ENCODE measurements at regions not wholly inside any gene's neighbourhood (a gene's known extent, or its start where the extent isn't known, plus 50 kb on each side); places are given as distances from the start of the nearest gene placed in this dataset.

DNA sequence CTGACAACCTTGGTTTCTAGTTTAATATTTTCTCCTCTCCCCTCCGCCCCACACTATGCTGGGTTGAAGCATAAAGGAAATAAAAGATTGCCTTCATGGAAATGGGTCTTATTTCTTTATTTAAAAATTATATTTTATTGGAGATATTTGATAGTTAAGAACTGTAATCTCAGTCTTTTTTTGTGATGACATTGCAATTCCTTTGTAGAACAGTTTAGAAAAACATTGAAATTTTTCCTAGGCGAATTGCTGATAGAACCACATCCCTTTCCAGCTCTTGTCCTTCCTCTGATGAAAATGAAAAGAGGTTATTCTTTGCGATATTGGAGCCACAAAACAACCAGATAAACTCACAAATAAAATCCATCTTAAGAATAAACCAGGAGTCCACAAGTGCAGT lies 125.6 kb upstream of the NRIP1 start:
- no peaks in the 10 kb centered on the region for H3K4me1 ChIP-seq (ENCODE audit: control insufficient read depth in 1 of 2, insufficient read depth in 2 of 2, low read length in 2 of 2)
- intact Hi-C loops (cut with DNase I): no loop called here
- no peak overlapping the region for H3K4me3 ChIP-seq (ENCODE audit: low read length in 2 of 2)
- no peaks in the 10 kb centered on the region for H3K36me3 ChIP-seq (ENCODE audit: control insufficient read depth in 1 of 2, insufficient read depth in 2 of 2, low read length in 1 of 2)
- DNase-seq: no peak
- H3K9me3 ChIP-seq (ENCODE audit: control insufficient read depth, low read length): no peaks in the 10 kb centered on the region
- 83% methylated on average over 3 of the region's 3 CpGs for WGBS, 2 donors
- ATAC-seq (ENCODE audit: low FRiP score): no peak
- H3K27me3 ChIP-seq (ENCODE audit: control insufficient read depth in 1 of 2, insufficient read depth in 2 of 2, low read length in 1 of 2): no peaks in the 10 kb centered on the region
- no peak overlapping the region for H3K27ac ChIP-seq (ENCODE audit: low read depth in 1 of 2, low read length in 2 of 2)

DNA sequence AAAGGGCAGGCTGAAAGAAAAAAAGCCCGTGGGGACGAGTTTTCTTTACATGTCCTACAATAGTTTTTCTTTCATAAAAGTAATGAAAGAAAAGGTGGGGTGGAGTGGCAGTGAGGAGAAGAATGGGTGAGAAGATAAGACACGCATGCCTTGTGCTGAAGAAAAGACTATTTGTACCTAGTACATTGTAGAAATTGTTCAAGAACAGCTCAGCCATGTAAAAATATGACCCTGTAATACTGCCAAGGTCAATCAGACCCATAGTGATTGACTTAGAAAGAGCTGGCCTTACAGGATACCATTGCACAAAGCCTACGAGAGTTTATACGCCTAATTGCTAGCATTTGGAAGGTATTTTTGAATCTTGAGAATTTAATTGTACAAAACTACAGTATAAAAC lies 126.0 kb upstream of the NRIP1 start:
- Histone ChIP-seq H3K27ac (ENCODE audit: low read depth in 1 of 2, low read length in 2 of 2) (no peak overlapping the region), H3K4me3 (ENCODE audit: low read length in 2 of 2) (no peak overlapping the region), H3K36me3 (ENCODE audit: control insufficient read depth in 1 of 2, insufficient read depth in 2 of 2, low read length in 1 of 2) (no peaks in the 10 kb centered on the region), H3K9me3 (ENCODE audit: control insufficient read depth, low read length) (no peaks in the 10 kb centered on the region), H3K4me1 (ENCODE audit: control insufficient read depth in 1 of 2, insufficient read depth in 2 of 2, low read length in 2 of 2) (no peaks in the 10 kb centered on the region), H3K27me3 (ENCODE audit: control insufficient read depth in 1 of 2, insufficient read depth in 2 of 2, low read length in 1 of 2) (no peaks in the 10 kb centered on the region)
- ATAC-seq (ENCODE audit: low FRiP score) (no peak), DNase-seq (no peak)
- intact Hi-C loops (cut with DNase I): no loop called here
- WGBS, 2 donors: 59 to 67% methylated on average over 5 of the region's 5 CpGs

DNA sequence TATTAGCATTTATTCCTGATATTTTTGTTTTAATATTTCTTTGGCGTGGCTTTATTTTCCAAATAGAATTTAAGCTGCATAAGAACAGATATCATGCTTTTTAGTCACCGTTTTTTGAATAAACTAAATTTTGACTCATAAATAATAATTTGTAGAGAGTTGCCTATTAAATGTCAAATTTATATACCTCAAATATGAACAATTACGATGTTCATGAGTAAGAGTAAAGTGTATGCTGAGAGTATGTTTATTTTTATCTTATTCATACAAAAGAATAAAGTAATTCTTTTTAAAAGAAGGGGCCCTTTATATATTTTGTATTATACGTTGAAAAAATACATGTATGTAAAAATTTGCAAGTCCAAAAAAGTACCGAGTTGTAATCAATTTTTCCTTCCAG lies 126.5 kb upstream of the NRIP1 start:
- no peak for ATAC-seq (ENCODE audit: low FRiP score)
- Histone ChIP-seq H3K27me3 (ENCODE audit: control insufficient read depth in 1 of 2, insufficient read depth in 2 of 2, low read length in 1 of 2) (no peaks in the 10 kb centered on the region), H3K9me3 (ENCODE audit: control insufficient read depth, low read length) (no peaks in the 10 kb centered on the region), H3K4me3 (ENCODE audit: low read length in 2 of 2) (no peak overlapping the region), H3K27ac (ENCODE audit: low read depth in 1 of 2, low read length in 2 of 2) (no peak overlapping the region), H3K4me1 (ENCODE audit: control insufficient read depth in 1 of 2, insufficient read depth in 2 of 2, low read length in 2 of 2) (no peaks in the 10 kb centered on the region), H3K36me3 (ENCODE audit: control insufficient read depth in 1 of 2, insufficient read depth in 2 of 2, low read length in 1 of 2) (no peaks in the 10 kb centered on the region)
- 86 to 88% methylated on average over 5 of the region's 5 CpGs for WGBS, 2 donors
- intact Hi-C loops (cut with DNase I): no loop called here
- DNase-seq: no peak

DNA sequence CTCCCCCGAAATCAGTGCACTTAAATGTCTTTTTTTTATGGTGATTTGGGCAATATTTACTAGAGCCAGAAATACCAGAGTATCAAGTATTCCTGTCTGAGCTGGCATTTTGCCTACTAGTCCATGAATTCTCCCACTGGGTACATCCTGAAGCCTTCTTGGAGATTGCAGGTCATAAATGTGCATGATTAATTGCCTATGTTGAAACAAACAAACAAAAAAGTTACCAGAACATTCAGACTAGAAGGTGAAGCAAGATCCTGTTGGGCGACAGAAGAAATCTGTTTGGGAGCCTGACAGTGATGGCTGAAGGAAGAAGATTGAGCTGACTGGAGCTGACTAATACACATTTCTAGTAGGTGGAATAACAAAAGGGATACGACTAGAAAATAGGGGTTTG lies 127.4 kb upstream of the NRIP1 start:
- no peaks in the 10 kb centered on the region for H3K9me3 ChIP-seq (ENCODE audit: control insufficient read depth, low read length)
- H3K4me1 ChIP-seq (ENCODE audit: control insufficient read depth in 1 of 2, insufficient read depth in 2 of 2, low read length in 2 of 2): no peaks in the 10 kb centered on the region
- 83 to 84% methylated on average over 3 of the region's 3 CpGs for WGBS, 2 donors
- intact Hi-C loops (cut with DNase I): no loop called here
- H3K4me3 ChIP-seq (ENCODE audit: low read length in 2 of 2): no peak overlapping the region
- H3K36me3 ChIP-seq (ENCODE audit: control insufficient read depth in 1 of 2, insufficient read depth in 2 of 2, low read length in 1 of 2): no peaks in the 10 kb centered on the region
- ATAC-seq (ENCODE audit: low FRiP score): no peak
- no peaks in the 10 kb centered on the region for H3K27me3 ChIP-seq (ENCODE audit: control insufficient read depth in 1 of 2, insufficient read depth in 2 of 2, low read length in 1 of 2)
- DNase-seq: no peak
- no peak overlapping the region for H3K27ac ChIP-seq (ENCODE audit: low read depth in 1 of 2, low read length in 2 of 2)

DNA sequence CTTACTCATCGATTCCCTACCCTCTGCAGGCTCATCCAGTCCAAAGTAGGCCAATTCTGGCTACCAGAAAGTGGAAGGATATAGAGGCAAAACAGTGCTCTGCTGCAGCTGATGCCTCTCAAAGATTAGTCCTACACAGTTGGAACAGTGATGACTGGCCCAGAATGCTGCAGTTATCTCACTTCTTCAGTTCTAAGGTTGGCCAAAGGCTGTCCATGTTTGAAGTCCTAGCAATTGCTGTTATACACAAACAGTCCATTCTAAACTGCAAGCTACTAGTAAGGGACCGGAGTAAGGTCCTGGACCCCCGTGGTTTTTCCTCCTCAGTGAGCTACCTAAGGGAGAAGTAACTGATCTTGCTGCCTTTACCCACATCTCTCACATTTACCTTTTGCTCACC lies 129.1 kb upstream of the NRIP1 start:
- Histone ChIP-seq H3K27ac (ENCODE audit: low read depth in 1 of 2, low read length in 2 of 2) (no peak overlapping the region), H3K36me3 (ENCODE audit: control insufficient read depth in 1 of 2, insufficient read depth in 2 of 2, low read length in 1 of 2) (no peaks in the 10 kb centered on the region), H3K9me3 (ENCODE audit: control insufficient read depth, low read length) (no peaks in the 10 kb centered on the region), H3K4me3 (ENCODE audit: low read length in 2 of 2) (no peak overlapping the region), H3K4me1 (ENCODE audit: control insufficient read depth in 1 of 2, insufficient read depth in 2 of 2, low read length in 2 of 2) (no peaks in the 10 kb centered on the region), H3K27me3 (ENCODE audit: control insufficient read depth in 1 of 2, insufficient read depth in 2 of 2, low read length in 1 of 2) (no peaks in the 10 kb centered on the region)
- WGBS, 2 donors: 90 to 91% methylated on average over 3 of the region's 3 CpGs
- no peak for ATAC-seq (ENCODE audit: low FRiP score)
- intact Hi-C loops (cut with DNase I): no loop called here
- DNase-seq: no peak

DNA sequence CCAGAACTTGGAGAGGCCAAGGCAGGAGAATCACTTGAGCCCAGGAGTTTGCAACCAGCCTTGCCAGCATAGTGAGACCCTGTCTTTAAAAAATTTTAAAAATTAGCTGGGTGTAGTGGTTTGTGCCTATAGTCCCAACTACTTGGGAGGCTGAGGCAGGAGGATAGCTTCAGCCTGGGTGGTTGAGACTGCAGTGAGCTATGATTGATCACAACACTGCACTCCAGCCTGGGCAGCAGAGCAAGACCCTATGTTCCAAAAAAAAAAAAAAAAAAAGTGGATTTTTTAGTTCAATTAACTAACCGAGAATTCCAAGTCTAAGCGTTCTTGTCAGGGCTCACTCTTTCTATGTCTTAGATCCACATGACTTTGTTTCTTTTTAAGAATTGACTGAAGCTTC lies 130.3 kb upstream of the NRIP1 start:
- ATAC-seq (ENCODE audit: low FRiP score): no peak
- no peaks in the 10 kb centered on the region for H3K4me1 ChIP-seq (ENCODE audit: control insufficient read depth in 1 of 2, insufficient read depth in 2 of 2, low read length in 2 of 2)
- no peak for DNase-seq
- intact Hi-C loops (cut with DNase I): no loop called here
- no peaks in the 10 kb centered on the region for H3K9me3 ChIP-seq (ENCODE audit: control insufficient read depth, low read length)
- no peak overlapping the region for H3K4me3 ChIP-seq (ENCODE audit: low read length in 2 of 2)
- no peak overlapping the region for H3K27ac ChIP-seq (ENCODE audit: low read depth in 1 of 2, low read length in 2 of 2)
- 95 to 97% methylated on average over 2 of the region's 2 CpGs for WGBS, 2 donors
- H3K36me3 ChIP-seq (ENCODE audit: control insufficient read depth in 1 of 2, insufficient read depth in 2 of 2, low read length in 1 of 2): no peaks in the 10 kb centered on the region
- H3K27me3 ChIP-seq (ENCODE audit: control insufficient read depth in 1 of 2, insufficient read depth in 2 of 2, low read length in 1 of 2): no peaks in the 10 kb centered on the region

DNA sequence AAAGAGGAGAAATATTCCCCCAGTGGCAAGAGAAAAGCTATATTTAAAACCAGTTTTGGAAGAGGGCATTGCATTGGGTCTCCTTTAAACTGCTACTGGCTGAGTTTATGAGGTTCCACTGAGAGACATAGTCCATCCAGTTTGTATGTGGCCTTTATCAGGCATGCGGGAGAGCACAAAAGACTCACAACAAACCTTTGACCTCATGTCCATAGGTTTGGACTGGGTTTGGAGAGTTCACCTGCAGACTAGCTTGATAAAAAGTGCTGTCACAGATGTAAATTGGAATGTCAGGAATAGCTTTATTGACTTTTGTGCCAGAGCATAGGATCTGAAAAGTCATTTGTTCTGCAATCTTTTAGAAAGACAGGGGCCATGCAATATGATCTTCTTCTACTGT lies 131.0 kb upstream of the NRIP1 start:
- Histone ChIP-seq H3K4me3 (ENCODE audit: low read length in 2 of 2) (no peak overlapping the region), H3K9me3 (ENCODE audit: control insufficient read depth, low read length) (no peaks in the 10 kb centered on the region), H3K27ac (ENCODE audit: low read depth in 1 of 2, low read length in 2 of 2) (no peak overlapping the region), H3K4me1 (ENCODE audit: control insufficient read depth in 1 of 2, insufficient read depth in 2 of 2, low read length in 2 of 2) (no peaks in the 10 kb centered on the region), H3K36me3 (ENCODE audit: control insufficient read depth in 1 of 2, insufficient read depth in 2 of 2, low read length in 1 of 2) (no peaks in the 10 kb centered on the region), H3K27me3 (ENCODE audit: control insufficient read depth in 1 of 2, insufficient read depth in 2 of 2, low read length in 1 of 2) (no peaks in the 10 kb centered on the region)
- ATAC-seq (ENCODE audit: low FRiP score) (no peak), DNase-seq (no peak)
- intact Hi-C loops (cut with DNase I): no loop called here
- WGBS, 2 donors: 90 to 91% methylated on average over 1 of the region's 1 CpG

DNA sequence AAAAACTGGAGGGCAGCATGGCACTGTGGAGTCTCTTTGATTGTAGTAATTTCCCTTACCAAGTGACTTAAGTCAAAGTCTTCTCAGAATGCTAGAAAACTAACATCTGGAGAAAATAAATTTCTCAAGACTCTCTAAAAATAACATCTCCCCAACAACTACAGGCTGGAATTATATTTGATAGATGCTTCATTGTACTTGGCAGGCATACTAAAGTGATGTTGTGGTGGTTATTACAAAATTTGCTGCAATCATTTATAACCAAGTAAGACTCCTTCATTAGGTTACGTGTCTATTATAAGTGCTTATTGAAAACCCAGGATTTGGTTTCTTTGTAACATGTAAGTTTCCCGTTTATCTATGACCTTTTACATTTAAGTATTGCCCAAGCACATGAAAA lies 132.9 kb upstream of the NRIP1 start:
- ATAC-seq (ENCODE audit: low FRiP score): no peak
- WGBS, 2 donors: 80 to 81% methylated on average over 2 of the region's 2 CpGs
- Histone ChIP-seq H3K4me3 (ENCODE audit: low read length in 2 of 2) (no peak overlapping the region), H3K27ac (ENCODE audit: low read depth in 1 of 2, low read length in 2 of 2) (no peak overlapping the region), H3K4me1 (ENCODE audit: control insufficient read depth in 1 of 2, insufficient read depth in 2 of 2, low read length in 2 of 2) (no peaks in the 10 kb centered on the region), H3K9me3 (ENCODE audit: control insufficient read depth, low read length) (no peaks in the 10 kb centered on the region), H3K36me3 (ENCODE audit: control insufficient read depth in 1 of 2, insufficient read depth in 2 of 2, low read length in 1 of 2) (no peaks in the 10 kb centered on the region), H3K27me3 (ENCODE audit: control insufficient read depth in 1 of 2, insufficient read depth in 2 of 2, low read length in 1 of 2) (no peaks in the 10 kb centered on the region)
- DNase-seq: no peak
- intact Hi-C loops (cut with DNase I): no loop called here

DNA sequence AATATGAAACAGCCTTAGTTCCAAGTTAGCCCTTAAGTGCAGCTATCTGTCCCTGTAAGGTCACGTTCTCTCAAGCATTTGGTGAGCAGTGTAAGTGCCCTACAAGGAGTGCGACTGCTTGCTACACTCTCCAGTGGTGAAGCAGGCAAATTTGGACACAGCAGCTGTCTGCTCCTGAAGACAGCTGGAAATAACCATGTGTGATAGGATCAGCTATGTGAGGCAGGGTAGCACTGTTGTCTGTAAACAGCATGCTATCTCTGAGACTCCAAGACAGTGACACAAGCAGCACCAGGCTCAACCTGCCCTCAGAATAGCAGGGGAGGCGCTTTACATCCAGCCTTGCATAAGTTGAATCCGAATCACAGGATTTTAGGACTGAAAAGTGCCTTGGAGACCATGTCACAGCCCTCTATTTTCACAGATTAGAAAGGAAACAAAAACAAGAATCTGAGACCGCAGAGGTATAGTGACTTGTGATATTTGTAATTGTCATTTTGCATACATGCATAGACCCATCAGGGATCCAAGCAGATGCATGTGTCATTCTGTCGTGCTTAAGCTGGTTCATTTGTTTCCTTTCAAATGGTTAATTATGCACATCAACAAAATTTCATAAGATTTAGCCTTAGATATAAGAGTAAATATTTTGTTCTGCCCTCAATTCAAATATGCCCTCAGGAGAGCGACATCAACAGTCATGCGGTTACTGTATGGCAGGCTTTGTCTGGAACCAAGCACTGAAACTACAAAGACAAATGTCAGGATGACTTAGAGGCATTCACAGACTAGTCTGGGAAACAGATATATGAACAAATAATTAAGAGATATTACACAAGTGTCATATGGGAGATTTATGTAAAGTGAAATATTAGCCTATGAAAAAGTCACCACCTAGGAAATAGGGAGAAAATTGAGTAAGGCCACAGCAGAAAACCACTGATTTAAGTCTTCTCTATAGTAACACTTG lies 134.9 kb upstream of the NRIP1 start:
- 87 to 88% methylated on average over 8 of the region's 8 CpGs for WGBS, 2 donors
- intact Hi-C loops (cut with DNase I): no loop called here
- Histone ChIP-seq H3K4me3 (ENCODE audit: low read length in 2 of 2) (no peak overlapping the region), H3K36me3 (ENCODE audit: control insufficient read depth in 1 of 2, insufficient read depth in 2 of 2, low read length in 1 of 2) (no peaks in the 10 kb centered on the region), H3K27ac (ENCODE audit: low read depth in 1 of 2, low read length in 2 of 2) (no peak overlapping the region), H3K27me3 (ENCODE audit: control insufficient read depth in 1 of 2, insufficient read depth in 2 of 2, low read length in 1 of 2) (no peaks in the 10 kb centered on the region), H3K4me1 (ENCODE audit: control insufficient read depth in 1 of 2, insufficient read depth in 2 of 2, low read length in 2 of 2) (no peaks in the 10 kb centered on the region), H3K9me3 (ENCODE audit: control insufficient read depth, low read length) (no peaks in the 10 kb centered on the region)
- DNase-seq (no peak), ATAC-seq (ENCODE audit: low FRiP score) (no peak)
